D721Med (cell line): ENCODE measurements at regions not wholly inside any gene's neighbourhood (a gene's known extent, or its start where the extent isn't known, plus 50 kb on each side); places are given as distances from the start of the nearest gene placed in this dataset.

Experiments
- DNase-seq: peaks from one replicate; pipeline ENCODE4 v3.0.0; 2011; ENCODE audit warnings: low spot score; ENCODE audit not compliant: insufficient read length
- FAIRE-seq: peaks from 2 replicates; lab custom pipeline; 2011; peaks lifted over from hg19 to GRCh38; lab: Jason Lieb, UNC
- TF ChIP-seq, protein P1 (sequence below): IDR thresholded peaks from 2 replicates; pipeline ENCODE4 v1.5.1; 2012; ENCODE audit warnings: mild to moderate bottlenecking, control low read depth; ENCODE audit not compliant: insufficient read depth; ENCODE audit errors: missing control alignments

GRCh38 chr16:63457869-63458268 is 1421.6 kb upstream of the CDH8 start:
- TF ChIP-seq, protein P1, sequence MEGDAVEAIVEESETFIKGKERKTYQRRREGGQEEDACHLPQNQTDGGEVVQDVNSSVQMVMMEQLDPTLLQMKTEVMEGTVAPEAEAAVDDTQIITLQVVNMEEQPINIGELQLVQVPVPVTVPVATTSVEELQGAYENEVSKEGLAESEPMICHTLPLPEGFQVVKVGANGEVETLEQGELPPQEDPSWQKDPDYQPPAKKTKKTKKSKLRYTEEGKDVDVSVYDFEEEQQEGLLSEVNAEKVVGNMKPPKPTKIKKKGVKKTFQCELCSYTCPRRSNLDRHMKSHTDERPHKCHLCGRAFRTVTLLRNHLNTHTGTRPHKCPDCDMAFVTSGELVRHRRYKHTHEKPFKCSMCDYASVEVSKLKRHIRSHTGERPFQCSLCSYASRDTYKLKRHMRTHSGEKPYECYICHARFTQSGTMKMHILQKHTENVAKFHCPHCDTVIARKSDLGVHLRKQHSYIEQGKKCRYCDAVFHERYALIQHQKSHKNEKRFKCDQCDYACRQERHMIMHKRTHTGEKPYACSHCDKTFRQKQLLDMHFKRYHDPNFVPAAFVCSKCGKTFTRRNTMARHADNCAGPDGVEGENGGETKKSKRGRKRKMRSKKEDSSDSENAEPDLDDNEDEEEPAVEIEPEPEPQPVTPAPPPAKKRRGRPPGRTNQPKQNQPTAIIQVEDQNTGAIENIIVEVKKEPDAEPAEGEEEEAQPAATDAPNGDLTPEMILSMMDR: no peak
- FAIRE-seq (no peak), DNase-seq (no peak)

GRCh38 chr16:63453261-63453660 is 1417.0 kb upstream of the CDH8 start:
- DNase-seq: no peak
- TF ChIP-seq, protein P1: no peak
- no peak for FAIRE-seq

GRCh38 chr16:63447121-63447520 is 1410.9 kb upstream of the CDH8 start:
- no peak for FAIRE-seq
- TF ChIP-seq, protein P1: no peak

GRCh38 chr16:63442246-63442645 is 1406.0 kb upstream of the CDH8 start:
- TF ChIP-seq, protein P1: no peak
- no peak for FAIRE-seq
- no peak for DNase-seq

More at GRCh38 chr16:63447121-63447520, 1410.9 kb upstream of the CDH8 start:
- DNase-seq: no peak

GRCh38 chr16:63426275-63426870 is 1390.1 kb upstream of the CDH8 start:
- FAIRE-seq (no peak), DNase-seq (no peak)
- TF ChIP-seq, protein P1: no peak

GRCh38 chr16:63422715-63423114 is 1386.5 kb upstream of the CDH8 start:
- FAIRE-seq (no peak), DNase-seq (no peak)
- TF ChIP-seq, protein P1: no peak

GRCh38 chr16:63416712-63417111 is 1380.5 kb upstream of the CDH8 start:
- FAIRE-seq (no peak), DNase-seq (no peak)
- TF ChIP-seq, protein P1: no peak
